ENCODE measurements at regions not wholly inside any gene's neighbourhood (a gene's known extent, or its start where the extent isn't known, plus 50 kb on each side); places are given as distances from the start of the nearest gene placed in this dataset.
A peak's percentile ranks its signal among the peaks of the same experiment; 100 is the strongest.

DNA sequence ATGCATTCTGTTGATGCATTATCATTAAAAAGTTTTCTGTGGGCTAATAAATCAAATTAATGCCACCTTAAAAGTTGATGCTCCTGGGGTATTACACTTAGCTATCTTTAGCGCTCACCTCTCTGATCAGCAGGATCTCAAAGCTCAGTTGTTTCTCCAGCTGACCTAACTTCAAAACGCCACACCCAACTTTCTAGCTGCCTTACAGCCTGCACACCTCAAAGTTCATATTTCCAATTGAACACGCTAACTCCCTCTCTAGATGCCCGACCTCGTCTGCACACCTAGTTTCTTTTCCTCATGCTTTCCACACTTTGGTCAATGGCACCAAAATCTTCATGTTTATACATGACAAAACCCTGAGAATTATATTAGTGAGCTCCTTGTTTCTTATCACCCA is 98.2 kb upstream of the AGTR1 start:
- POLR2A ChIA-PET, result no interaction called here
- CTCF ChIA-PET, result no interaction called here
- DNase-seq (ENCODE audit: extremely low spot score), result no peak
- TF ChIP-seq SUZ12 (IDR thresholded peaks at IDR 0.05) (no peak), FOXM1 (IDR thresholded peaks at IDR 0.05; ENCODE audit: borderline replicate concordance) (no peak), HDGF (IDR thresholded peaks at IDR 0.05; ENCODE audit: borderline replicate concordance) (no peak), L3MBTL2 (conservative IDR thresholded peaks at IDR 0.05) (no peak), TARDBP (IDR thresholded peaks at IDR 0.05) (no peak)

DNA sequence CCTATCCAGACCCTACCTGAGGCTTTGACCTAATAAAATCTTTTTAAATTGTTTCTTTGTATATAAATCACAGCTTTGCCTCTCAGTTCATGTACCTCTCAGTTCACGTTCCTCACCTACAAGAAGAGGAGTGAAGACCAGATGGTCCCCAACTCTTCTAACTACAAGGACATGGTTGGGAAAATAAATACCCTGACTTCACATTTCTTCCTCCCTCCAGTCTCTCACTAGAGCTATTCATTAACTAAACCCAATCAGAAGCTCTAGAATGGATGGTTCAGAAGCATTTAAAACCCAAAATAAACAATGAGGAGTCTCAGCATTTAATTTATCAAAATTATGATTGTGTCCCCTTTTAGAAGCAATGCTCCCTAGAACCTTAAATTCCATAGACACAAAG is 97.3 kb upstream of the AGTR1 start:
- CTCF ChIA-PET, result no interaction called here
- no peak for TF ChIP-seq FOXM1 (IDR thresholded peaks at IDR 0.05; ENCODE audit: borderline replicate concordance)
- no peak for TF ChIP-seq TARDBP (IDR thresholded peaks at IDR 0.05)
- TF ChIP-seq NFRKB (IDR thresholded peaks at IDR 0.05), result no peak
- no peak for TF ChIP-seq L3MBTL2 (conservative IDR thresholded peaks at IDR 0.05)
- TF ChIP-seq FOXA1 (IDR thresholded peaks at IDR 0.05), result no peak
- DNase-seq (ENCODE audit: extremely low spot score), result no peak
- POLR2A ChIA-PET, result no interaction called here

DNA sequence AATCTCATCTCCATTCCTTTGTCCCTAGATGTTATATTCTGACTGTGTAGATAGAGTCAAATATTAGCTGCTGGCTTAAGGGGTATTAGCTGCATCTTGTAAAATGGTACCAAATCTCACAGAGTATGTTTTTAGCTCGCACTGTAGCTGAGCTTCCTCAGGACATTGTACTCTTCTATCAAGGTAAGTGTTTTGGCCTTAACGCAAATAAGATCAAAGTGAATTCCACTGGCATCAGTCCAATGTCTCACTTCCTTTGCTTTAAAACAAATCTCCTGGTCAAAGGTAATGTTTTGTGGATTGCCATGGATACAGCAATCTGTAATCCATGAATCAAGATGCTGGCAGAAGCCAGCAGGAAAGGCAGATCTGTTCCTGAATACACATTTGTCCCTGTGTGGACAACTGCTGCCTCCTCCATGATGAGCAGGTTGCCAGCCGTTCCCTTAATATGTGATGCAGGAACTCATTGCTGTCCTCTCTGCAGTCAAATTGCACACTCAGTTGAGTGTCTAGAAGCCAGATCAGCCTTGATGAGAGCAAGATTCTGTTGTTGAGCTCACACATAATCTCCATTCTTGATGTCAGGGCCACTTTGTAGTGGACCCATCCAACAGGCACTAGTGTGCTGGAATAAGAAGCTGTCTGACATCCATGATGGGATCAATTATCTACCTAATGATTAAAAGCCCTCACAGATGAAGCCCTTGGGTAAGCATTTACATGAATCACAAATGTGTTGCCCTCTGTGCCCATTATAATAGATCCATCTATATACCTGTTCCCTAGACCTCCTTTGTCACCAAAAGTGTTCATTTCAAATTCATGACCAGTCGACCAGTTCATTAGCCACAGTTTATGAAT is 96.6 kb upstream of the AGTR1 start:
- TF ChIP-seq SUZ12 (IDR thresholded peaks at IDR 0.05) (no peak), ARNT (IDR thresholded peaks at IDR 0.05) (no peak), SP1 (IDR thresholded peaks at IDR 0.05) (no peak), NFRKB (IDR thresholded peaks at IDR 0.05) (no peak), FOXK2 (IDR thresholded peaks at IDR 0.05) (no peak), L3MBTL2 (conservative IDR thresholded peaks at IDR 0.05) (no peak), BHLHE40 (IDR thresholded peaks at IDR 0.05; ENCODE audit: borderline replicate concordance) (no peak), TARDBP (IDR thresholded peaks at IDR 0.05) (no peak), FOXM1 (IDR thresholded peaks at IDR 0.05; ENCODE audit: borderline replicate concordance) (no peak), FOXA1 (IDR thresholded peaks at IDR 0.05) (no peak), ZNF384 (IDR thresholded peaks at IDR 0.05) (no peak), HDGF (IDR thresholded peaks at IDR 0.05; ENCODE audit: borderline replicate concordance) (no peak), ELF4 (IDR thresholded peaks at IDR 0.05) (no peak), CTBP1 (IDR thresholded peaks at IDR 0.05; ENCODE audit: borderline replicate concordance) (no peak), LEF1 (IDR thresholded peaks at IDR 0.05; ENCODE audit: borderline replicate concordance) (no peak)
- TF ChIP-seq, protein P1, sequence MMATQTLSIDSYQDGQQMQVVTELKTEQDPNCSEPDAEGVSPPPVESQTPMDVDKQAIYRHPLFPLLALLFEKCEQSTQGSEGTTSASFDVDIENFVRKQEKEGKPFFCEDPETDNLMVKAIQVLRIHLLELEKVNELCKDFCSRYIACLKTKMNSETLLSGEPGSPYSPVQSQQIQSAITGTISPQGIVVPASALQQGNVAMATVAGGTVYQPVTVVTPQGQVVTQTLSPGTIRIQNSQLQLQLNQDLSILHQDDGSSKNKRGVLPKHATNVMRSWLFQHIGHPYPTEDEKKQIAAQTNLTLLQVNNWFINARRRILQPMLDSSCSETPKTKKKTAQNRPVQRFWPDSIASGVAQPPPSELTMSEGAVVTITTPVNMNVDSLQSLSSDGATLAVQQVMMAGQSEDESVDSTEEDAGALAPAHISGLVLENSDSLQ (IDR thresholded peaks at IDR 0.05), result no peak
- ChIA-PET POLR2A (no interaction called here), CTCF (no interaction called here)
- no peak for DNase-seq (ENCODE audit: extremely low spot score)

DNA sequence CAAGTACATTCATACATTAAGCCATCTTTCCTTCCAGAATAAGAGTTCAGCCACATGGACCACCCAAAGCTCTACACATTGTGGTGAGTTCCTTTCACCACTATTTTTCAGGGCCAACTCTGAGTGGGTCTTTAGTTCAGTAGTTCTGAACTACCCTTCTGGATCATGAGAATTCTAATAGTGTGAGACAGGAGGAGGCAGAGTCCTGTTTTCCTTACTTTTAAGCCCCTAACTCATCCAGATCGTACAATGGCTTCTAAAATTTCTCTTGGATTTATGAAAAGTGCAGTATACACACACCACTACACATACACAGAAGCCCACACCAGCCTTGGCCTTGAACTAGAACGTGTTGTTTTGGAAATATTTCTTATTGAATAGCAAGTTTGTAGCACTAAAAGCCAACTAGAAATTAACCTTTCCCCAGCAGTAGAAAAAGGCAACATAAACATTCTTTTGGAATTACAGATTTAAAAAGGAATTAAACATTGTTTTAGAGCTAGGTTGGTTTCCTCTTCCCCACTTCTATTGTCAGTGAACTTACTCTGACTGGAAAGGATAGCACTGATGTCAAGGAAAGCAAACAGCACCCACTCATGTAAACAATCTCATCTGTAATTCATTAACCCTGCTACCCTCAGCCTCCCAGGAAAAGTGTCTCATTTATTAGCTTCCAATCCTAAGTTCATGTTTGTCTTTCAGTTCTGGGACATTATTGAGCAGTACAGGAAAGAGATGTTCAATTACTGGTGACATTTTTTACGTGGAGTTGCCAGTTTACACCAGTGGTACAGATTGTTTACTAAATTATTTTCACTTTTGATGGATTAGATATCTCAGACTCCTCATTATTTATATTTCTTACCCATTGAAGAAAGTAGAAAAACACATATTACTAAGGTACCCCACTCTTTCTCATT is 95.7 kb upstream of the AGTR1 start:
- ChIA-PET CTCF (no interaction called here), POLR2A (no interaction called here)
- DNase-seq (ENCODE audit: extremely low spot score), result no peak
- TF ChIP-seq ELF4 (IDR thresholded peaks at IDR 0.05) (no peak), FOXA1 (IDR thresholded peaks at IDR 0.05) (no peak), HDGF (IDR thresholded peaks at IDR 0.05; ENCODE audit: borderline replicate concordance) (no peak), FOXM1 (IDR thresholded peaks at IDR 0.05; ENCODE audit: borderline replicate concordance) (no peak)

DNA sequence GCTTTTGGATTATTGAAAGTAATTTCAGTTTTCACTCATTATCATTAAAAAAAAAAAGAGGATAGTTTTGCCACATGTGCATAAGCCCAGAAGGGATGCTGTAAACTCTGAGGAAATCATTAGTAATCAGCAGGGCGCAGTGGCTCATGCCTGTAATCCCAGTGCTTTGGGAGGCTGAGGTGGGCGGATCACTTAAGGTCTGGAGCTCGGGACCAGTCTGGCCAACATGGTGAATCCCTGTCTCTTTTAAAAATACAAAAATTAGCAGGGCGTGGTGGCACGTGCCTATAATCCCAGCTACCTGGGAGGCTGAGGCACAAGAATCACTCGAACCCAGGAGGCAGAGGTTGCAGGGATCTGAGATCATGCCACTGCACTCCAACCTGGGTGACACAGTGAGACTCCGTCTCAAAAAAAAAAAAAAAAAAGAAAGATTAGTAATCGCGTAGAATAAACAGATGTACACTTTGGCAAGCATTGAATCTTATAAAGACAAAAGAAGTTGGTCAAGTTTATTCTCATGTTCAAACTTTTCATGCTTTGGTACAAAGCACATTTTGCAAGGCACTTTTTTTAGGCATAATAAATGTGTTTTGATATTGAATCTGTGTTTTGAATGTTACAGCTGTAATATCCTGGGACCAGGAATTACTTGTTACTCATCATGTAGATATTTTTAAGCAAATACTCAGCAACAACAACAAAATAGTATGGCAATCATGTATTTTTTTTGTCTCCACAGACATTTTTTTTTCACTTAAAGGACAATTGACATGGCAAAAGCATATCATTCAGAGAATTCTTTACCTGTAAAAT is 93.2 kb upstream of the AGTR1 start:
- no peak for DNase-seq (ENCODE audit: extremely low spot score)
- peak; percentile 53; the same call in 1 of the 2 replicates for TF ChIP-seq ZNF384 (IDR thresholded peaks at IDR 0.05)
- no peak for TF ChIP-seq BHLHE40 (IDR thresholded peaks at IDR 0.05; ENCODE audit: borderline replicate concordance)
- ChIA-PET CTCF (no interaction called here), POLR2A (no interaction called here)

DNA sequence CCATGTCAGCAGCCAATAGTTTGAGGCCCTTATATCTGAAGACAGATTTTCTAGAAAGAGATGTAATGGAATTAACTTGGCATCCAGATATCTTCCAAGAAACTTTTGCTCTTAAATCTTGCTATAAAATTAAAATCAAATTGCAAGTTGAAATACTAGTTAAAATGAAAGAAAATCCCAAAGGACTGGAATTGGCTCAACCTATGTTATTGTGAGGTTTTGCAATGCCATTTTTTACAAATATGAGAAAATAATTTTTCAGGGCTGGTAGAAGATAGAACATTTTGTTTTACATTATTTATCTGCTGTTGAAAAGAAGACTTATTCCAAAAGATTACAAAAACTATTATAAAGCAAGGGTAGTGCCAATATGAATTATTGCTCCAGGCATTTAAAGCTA is 92.2 kb upstream of the AGTR1 start:
- ChIA-PET POLR2A (no interaction called here), CTCF (no interaction called here)
- no peak for DNase-seq (ENCODE audit: extremely low spot score)
- TF ChIP-seq LEF1 (IDR thresholded peaks at IDR 0.05; ENCODE audit: borderline replicate concordance) (no peak), SUZ12 (IDR thresholded peaks at IDR 0.05) (no peak), L3MBTL2 (conservative IDR thresholded peaks at IDR 0.05) (no peak), FOXA1 (IDR thresholded peaks at IDR 0.05) (no peak), FOXK2 (IDR thresholded peaks at IDR 0.05) (no peak), ELF4 (IDR thresholded peaks at IDR 0.05) (no peak), CTBP1 (IDR thresholded peaks at IDR 0.05; ENCODE audit: borderline replicate concordance) (no peak), BHLHE40 (IDR thresholded peaks at IDR 0.05; ENCODE audit: borderline replicate concordance) (no peak), HDGF (IDR thresholded peaks at IDR 0.05; ENCODE audit: borderline replicate concordance) (no peak)
- TF ChIP-seq, protein P1 (IDR thresholded peaks at IDR 0.05), result no peak

Data from HEK293T (cell line).